Stomach (tissue), 8 donors: ENCODE measurements at regions not wholly inside any gene's neighbourhood (a gene's known extent, or its start where the extent isn't known, plus 50 kb on each side); places are given as distances from the start of the nearest gene placed in this dataset.

Experiments
- DNase-seq, 2 donors: peaks; one replicate each; pipeline versions ENCODE4 v3.0.0 to v3.0.0-alpha.2; 2013 to 2019
- H3K27ac ChIP-seq, 5 donors: fragments of 200-600 bp in 4 of 5; sonication (generic) in 4 of 5; one replicate each; pipeline ENCODE4 v1.5.1; 2013 to 2019; ENCODE audit warnings: mild to moderate bottlenecking in 1 of 5, moderate library complexity in 1 of 5
- H3K27me3 ChIP-seq, 3 donors: fragments of 200-600 bp; sonication (generic); one replicate each; pipeline ENCODE4 v1.5.1; 2017 to 2019; ENCODE audit warnings: mixed run types in 1 of 3
- H3K36me3 ChIP-seq, 4 donors: fragments of 200-600 bp; sonication (generic); 1 replicate in 3 of 4; 2 replicates in 1 of 4; pipeline ENCODE4 v1.5.1; 2016 to 2019
- H3K4me1 ChIP-seq, 4 donors: fragments of 200-600 bp; sonication (generic); one replicate each; pipeline ENCODE4 v1.5.1; 2016 to 2019
- H3K4me3 ChIP-seq, 4 donors: fragments of 200-600 bp; sonication (generic) in 3 of 4; one replicate each; pipeline ENCODE4 v1.5.1; 2016 to 2019; ENCODE audit warnings: mild to moderate bottlenecking in 1 of 4
- H3K9me3 ChIP-seq, 4 donors: fragments of 200-600 bp; sonication (generic); one replicate each; pipeline ENCODE4 v1.5.1; 2016 to 2019
- CTCF ChIP-seq, 7 experiments: fragments of 450-650 bp in 4 of 7; fragments of 200-600 bp in 3 of 7; sonication (generic) in 3 of 7; IDR thresholded peaks; one replicate each; pipeline ENCODE4 v1.5.1; 2016 to 2019; ENCODE audit warnings: antibody characterized with exemption in 7 of 7, control low read depth in 2 of 7, mild to moderate bottlenecking in 1 of 7
- EP300 ChIP-seq: sonication (generic); formaldehyde crosslinking; IDR thresholded peaks from one replicate; pipeline ENCODE4 v1.6.1; 2017; ENCODE audit warnings: antibody characterized with exemption
- POLR2A ChIP-seq, 4 donors: fragments of 450-650 bp; IDR thresholded peaks; one replicate each; pipeline ENCODE4 v1.6.1; 2016; ENCODE audit warnings: antibody characterized with exemption in 4 of 4, control low read depth in 2 of 4, mild to moderate bottlenecking in 1 of 4, moderate library complexity in 1 of 4
- POLR2AphosphoS5 ChIP-seq, 3 donors: sonication (generic); formaldehyde crosslinking; IDR thresholded peaks; one replicate each; pipeline ENCODE4 v1.6.1; 2016; ENCODE audit warnings: antibody characterized with exemption in 3 of 3
- WGBS, 5 donors: extraction: QIAGEN DNeasy Blood & Tissue Kit in 3 of 5; methylation state at CpG; one replicate each; pipeline versions ENCODE4 v1.1.5 to v1.1.7; 2013 to 2018; 5-methylcytosine and 5-hydroxymethylcytosine counted together
- intact Hi-C: fragments of 100-400 bp; cut with DNase I; formaldehyde crosslinking; loops from one replicate; pipeline ENCODE4 v1.15.1; 2023; ENCODE audit warnings: low total_unique reads
- donor health status: healthy with polysubstance abuse.
- donor health status: Bipolar disorder and iron deficiency.
- donor health status: healthy.

GRCh38 chr6:166778046-166778445, 151.0 kb upstream of the RPS6KA2 start:
- Histone ChIP-seq H3K27me3 (peaks cover 0 to 6% (median 0%) of the 10 kb centered on the region in 3 donors), H3K36me3 (no peaks in the 10 kb centered on the region), H3K4me1 (peaks cover 0 to 7% (median 2%) of the 10 kb centered on the region in 4 donors), H3K9me3 (no peaks in the 10 kb centered on the region), H3K4me3 (no peak overlapping the region), H3K27ac (no peak overlapping the region)
- no peak for DNase-seq
- intact Hi-C loops, result loop anchor here (10.0 kb wide), 1 partner anchor 367 kb away; no protein-coding TSS in a partner anchor
- no peak for TF ChIP-seq POLR2AphosphoS5 (IDR thresholded peaks at IDR 0.05)
- TF ChIP-seq POLR2A (IDR thresholded peaks at IDR 0.05), result no peak
- TF ChIP-seq CTCF (IDR thresholded peaks at IDR 0.05), result no peak
- no peak for TF ChIP-seq EP300
- 76 to 84% (median 83%) methylated on average over 9 of the region's 9 CpGs for WGBS, 5 donors

GRCh38 chr6:166777096-166777630, 150.1 kb upstream of the RPS6KA2 start:
- Histone ChIP-seq H3K27me3 (peaks cover 0 to 9% (median 0%) of the 10 kb centered on the region in 3 donors), H3K4me3 (no peak overlapping the region), H3K27ac (no peak overlapping the region), H3K36me3 (no peaks in the 10 kb centered on the region), H3K9me3 (no peaks in the 10 kb centered on the region), H3K4me1 (peaks cover 0 to 7% (median 2%) of the 10 kb centered on the region in 4 donors)
- no peak for DNase-seq
- no peak for TF ChIP-seq POLR2A (IDR thresholded peaks at IDR 0.05)
- intact Hi-C loops, result loop anchor here (10.0 kb wide), 1 partner anchor 368 kb away; no protein-coding TSS in a partner anchor
- 78 to 87% (median 83%) methylated on average over 14 of the region's 14 CpGs for WGBS, 5 donors

- DNase-seq, result no peak
- intact Hi-C loops, result loop anchor here (10.0 kb wide), 1 partner anchor 368 kb away; no protein-coding TSS in a partner anchor
- Histone ChIP-seq H3K4me1 (peaks cover 0 to 7% (median 2%) of the 10 kb centered on the region in 4 donors), H3K27me3 (peaks cover 0 to 9% (median 0%) of the 10 kb centered on the region in 3 donors), H3K9me3 (no peaks in the 10 kb centered on the region), H3K27ac (no peak overlapping the region), H3K4me3 (no peak overlapping the region), H3K36me3 (no peaks in the 10 kb centered on the region)
- 81 to 90% (median 86%) methylated on average over 12 of the region's 12 CpGs for WGBS, 5 donors
- TF ChIP-seq POLR2AphosphoS5 (IDR thresholded peaks at IDR 0.05), result no peak
- TF ChIP-seq EP300, result no peak
- TF ChIP-seq CTCF (IDR thresholded peaks at IDR 0.05), result no peak
- no peak for TF ChIP-seq POLR2A (IDR thresholded peaks at IDR 0.05)
These were observed 149.5 kb upstream of the RPS6KA2 start for GRCh38 chr6:166776571-166776970.

GRCh38 chr6:166775923-166776220, 148.8 kb upstream of the RPS6KA2 start:
- intact Hi-C loops, result loop anchor here (10.0 kb wide), 1 partner anchor 369 kb away; no protein-coding TSS in a partner anchor
- Histone ChIP-seq H3K9me3 (no peaks in the 10 kb centered on the region), H3K27me3 (peaks cover 0 to 9% (median 0%) of the 10 kb centered on the region in 3 donors), H3K27ac (no peak overlapping the region), H3K4me1 (peaks cover 0 to 7% (median 2%) of the 10 kb centered on the region in 4 donors), H3K36me3 (no peaks in the 10 kb centered on the region), H3K4me3 (no peak overlapping the region)
- WGBS, 5 donors, result 59 to 77% (median 65%) methylated on average over 9 of the region's 9 CpGs
- no peak for DNase-seq
- TF ChIP-seq CTCF (IDR thresholded peaks at IDR 0.05) (no peak), EP300 (no peak), POLR2AphosphoS5 (IDR thresholded peaks at IDR 0.05) (no peak), POLR2A (IDR thresholded peaks at IDR 0.05) (no peak)
